ENCODE measurements at regions not wholly inside any gene's neighbourhood (a gene's known extent, or its start where the extent isn't known, plus 50 kb on each side); places are given as distances from the start of the nearest gene placed in this dataset.

DNA sequence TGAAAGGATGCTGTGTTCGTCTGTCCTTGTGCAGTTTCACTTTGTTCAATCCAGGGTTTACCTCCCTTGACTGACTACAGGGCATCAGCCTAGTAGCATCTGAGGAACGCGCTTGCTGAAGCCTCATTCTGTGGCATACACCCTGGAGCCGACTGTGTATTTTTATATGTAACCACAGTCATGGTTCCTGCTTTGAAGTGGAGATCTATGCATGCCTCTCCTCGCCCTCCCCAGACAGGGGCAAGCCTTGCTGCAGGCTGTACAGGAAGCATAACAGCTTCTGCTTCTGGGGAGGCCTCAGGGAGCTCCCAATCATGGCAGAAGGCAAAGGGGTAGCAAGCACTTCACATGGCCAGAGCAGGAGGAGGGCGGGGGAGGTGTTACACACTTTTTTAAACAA lies 262.1 kb downstream of the BCL11B start:
- Histone ChIP-seq H3K27me3 (peaks cover 16% of the 10 kb centered on the region), H3K4me3 (no peak overlapping the region), H3K36me3 (no peaks in the 10 kb centered on the region), H3K27ac (no peak overlapping the region), H3K9me3 (no peaks in the 10 kb centered on the region), H3K4me1 (no peaks in the 10 kb centered on the region)
- TF ChIP-seq POLR2AphosphoS5 (IDR thresholded peaks at IDR 0.05) (no peak), EP300 (IDR thresholded peaks at IDR 0.05) (no peak), POLR2A (IDR thresholded peaks at IDR 0.05) (no peak)
- TF ChIP-seq, protein P1, sequence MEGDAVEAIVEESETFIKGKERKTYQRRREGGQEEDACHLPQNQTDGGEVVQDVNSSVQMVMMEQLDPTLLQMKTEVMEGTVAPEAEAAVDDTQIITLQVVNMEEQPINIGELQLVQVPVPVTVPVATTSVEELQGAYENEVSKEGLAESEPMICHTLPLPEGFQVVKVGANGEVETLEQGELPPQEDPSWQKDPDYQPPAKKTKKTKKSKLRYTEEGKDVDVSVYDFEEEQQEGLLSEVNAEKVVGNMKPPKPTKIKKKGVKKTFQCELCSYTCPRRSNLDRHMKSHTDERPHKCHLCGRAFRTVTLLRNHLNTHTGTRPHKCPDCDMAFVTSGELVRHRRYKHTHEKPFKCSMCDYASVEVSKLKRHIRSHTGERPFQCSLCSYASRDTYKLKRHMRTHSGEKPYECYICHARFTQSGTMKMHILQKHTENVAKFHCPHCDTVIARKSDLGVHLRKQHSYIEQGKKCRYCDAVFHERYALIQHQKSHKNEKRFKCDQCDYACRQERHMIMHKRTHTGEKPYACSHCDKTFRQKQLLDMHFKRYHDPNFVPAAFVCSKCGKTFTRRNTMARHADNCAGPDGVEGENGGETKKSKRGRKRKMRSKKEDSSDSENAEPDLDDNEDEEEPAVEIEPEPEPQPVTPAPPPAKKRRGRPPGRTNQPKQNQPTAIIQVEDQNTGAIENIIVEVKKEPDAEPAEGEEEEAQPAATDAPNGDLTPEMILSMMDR (IDR thresholded peaks at IDR 0.05) = no peak
- no peak for ATAC-seq
- 87% methylated on average over 3 of the region's 6 CpGs; no CpG with 5 or more reads in 1 of the 2 donors for WGBS, 2 donors (ENCODE audit: low coverage in 1 of 2)

DNA sequence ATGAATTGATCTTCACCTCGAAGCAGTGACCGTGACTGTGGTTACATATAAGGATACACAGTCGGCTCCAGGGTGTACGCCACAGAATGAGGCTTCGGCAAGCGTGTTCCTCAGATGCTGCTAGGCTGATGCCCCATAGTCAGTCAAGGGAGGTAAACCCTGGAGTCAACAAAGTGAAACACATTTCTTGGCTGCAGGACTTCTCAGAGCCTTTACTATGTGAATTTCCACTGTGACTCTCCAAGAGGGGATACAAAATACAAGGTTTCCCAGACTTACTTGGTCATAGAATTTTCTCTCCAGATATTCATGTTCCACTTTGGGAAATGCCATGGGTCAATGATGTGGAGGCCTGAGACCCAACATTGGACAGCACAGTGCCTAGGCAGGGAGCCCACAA lies 260.6 kb downstream of the BCL11B start:
- Histone ChIP-seq H3K27me3 (peaks cover 16% of the 10 kb centered on the region), H3K4me3 (no peak overlapping the region), H3K4me1 (no peaks in the 10 kb centered on the region), H3K36me3 (no peaks in the 10 kb centered on the region), H3K27ac (no peak overlapping the region), H3K9me3 (no peaks in the 10 kb centered on the region)
- ATAC-seq = no peak
- TF ChIP-seq POLR2A (IDR thresholded peaks at IDR 0.05) = no peak
- TF ChIP-seq POLR2AphosphoS5 (IDR thresholded peaks at IDR 0.05) = no peak
- 76% methylated on average over 4 of the region's 6 CpGs; no CpG with 5 or more reads in 1 of the 2 donors for WGBS, 2 donors (ENCODE audit: low coverage in 1 of 2)

DNA sequence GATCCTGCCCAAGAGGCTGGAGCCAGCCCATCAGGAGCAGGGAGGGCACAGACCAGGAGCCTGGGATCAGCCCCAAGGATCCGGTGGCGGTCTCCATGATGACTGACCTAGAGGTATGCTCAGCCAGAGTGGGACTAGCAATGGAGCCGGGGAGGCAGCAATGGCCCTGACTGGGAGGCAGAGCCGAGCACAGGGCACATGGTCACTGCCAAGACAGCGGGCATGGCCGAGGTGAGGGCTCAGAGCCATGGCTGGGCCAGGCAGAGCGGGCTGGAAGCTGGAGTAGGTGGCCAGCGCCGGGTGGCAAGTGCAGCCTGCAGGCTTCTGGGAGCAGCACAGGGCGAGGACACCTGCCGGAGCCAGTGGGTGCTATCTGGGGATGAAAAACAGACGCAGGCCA lies 259.3 kb downstream of the BCL11B start:
- TF ChIP-seq POLR2A (IDR thresholded peaks at IDR 0.05) (no peak), EP300 (IDR thresholded peaks at IDR 0.05) (no peak), POLR2AphosphoS5 (IDR thresholded peaks at IDR 0.05) (no peak)
- TF ChIP-seq, protein P1 (IDR thresholded peaks at IDR 0.05) = no peak
- Histone ChIP-seq H3K4me1 (no peaks in the 10 kb centered on the region), H3K27me3 (peaks cover 16% of the 10 kb centered on the region), H3K9me3 (no peaks in the 10 kb centered on the region), H3K36me3 (no peaks in the 10 kb centered on the region), H3K4me3 (no peak overlapping the region), H3K27ac (no peak overlapping the region)
- WGBS, 2 donors (ENCODE audit: low coverage in 1 of 2) = 80 to 83% methylated on average over 4 of the region's 12 CpGs
- no peak for ATAC-seq

DNA sequence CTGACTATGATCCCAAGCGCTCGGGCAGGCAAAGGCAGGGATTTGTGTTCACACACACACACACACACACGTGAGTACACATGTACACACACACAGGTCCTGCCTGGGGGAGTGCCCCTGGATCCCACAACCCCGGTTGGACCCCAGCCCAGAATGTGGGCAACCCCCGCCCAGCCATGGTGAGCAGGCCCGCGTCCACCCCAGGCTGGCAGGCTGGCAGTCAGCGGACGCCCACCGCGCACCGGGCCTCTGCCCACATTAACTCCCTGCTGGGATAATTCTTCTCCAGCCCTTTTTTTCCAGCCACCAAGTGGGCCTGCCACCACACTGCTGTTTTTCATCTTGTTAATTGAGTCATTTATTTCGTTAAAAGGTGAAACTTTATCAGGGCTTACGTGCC lies 256.2 kb downstream of the BCL11B start:
- peaks cover 0 to 6% (median 0%) of the 10 kb centered on the region in 3 donors for H3K9me3 ChIP-seq
- TF ChIP-seq, protein P1 (IDR thresholded peaks at IDR 0.05) = no peak
- TF ChIP-seq EP300 (IDR thresholded peaks at IDR 0.05) = no peak
- TF ChIP-seq POLR2AphosphoS5 (IDR thresholded peaks at IDR 0.05) = no peak
- TF ChIP-seq POLR2A (IDR thresholded peaks at IDR 0.05) = no peak
- no peak for ATAC-seq
- no peak overlapping the region for H3K27ac ChIP-seq
- H3K4me1 ChIP-seq = no peaks in the 10 kb centered on the region
- H3K36me3 ChIP-seq = no peaks in the 10 kb centered on the region
- 72% methylated on average over 10 of the region's 14 CpGs; no CpG with 5 or more reads in 1 of the 2 donors for WGBS, 2 donors (ENCODE audit: low coverage in 1 of 2)
- no peaks in the 10 kb centered on the region for H3K27me3 ChIP-seq
- H3K4me3 ChIP-seq = no peak overlapping the region

DNA sequence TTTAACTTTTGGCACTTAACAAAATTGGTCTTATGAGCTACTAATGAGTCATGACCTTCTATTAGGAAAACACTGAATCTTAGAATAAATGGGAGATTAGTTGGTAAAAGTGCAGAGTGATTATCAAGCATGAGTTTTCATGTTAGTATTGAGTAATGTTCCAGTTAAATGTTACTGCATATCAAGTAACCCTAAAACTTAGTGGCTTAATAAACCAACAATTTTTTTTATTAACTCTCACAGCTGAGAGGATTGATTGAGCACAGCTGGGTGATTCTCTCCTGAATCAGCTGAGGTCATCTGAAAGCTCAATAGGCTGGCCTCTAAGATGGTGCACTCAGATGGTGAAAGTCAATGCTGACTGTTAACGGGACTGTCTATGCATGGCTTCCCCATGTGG lies 248.6 kb downstream of the BCL11B start:
- no peaks in the 10 kb centered on the region for H3K27me3 ChIP-seq
- no peaks in the 10 kb centered on the region for H3K36me3 ChIP-seq
- no peaks in the 10 kb centered on the region for H3K4me1 ChIP-seq
- TF ChIP-seq POLR2A (IDR thresholded peaks at IDR 0.05) = no peak
- TF ChIP-seq, protein P1 (IDR thresholded peaks at IDR 0.05) = no peak
- TF ChIP-seq POLR2AphosphoS5 (IDR thresholded peaks at IDR 0.05) = no peak
- no peak for TF ChIP-seq EP300 (IDR thresholded peaks at IDR 0.05)
- no peak overlapping the region for H3K4me3 ChIP-seq
- peaks cover 0 to 4% (median 0%) of the 10 kb centered on the region in 3 donors for H3K9me3 ChIP-seq
- WGBS, 2 donors (ENCODE audit: low coverage in 1 of 2) = 83% methylated on average over 1 of the region's 1 CpG; no CpG with 5 or more reads in 1 of the 2 donors
- no peak overlapping the region for H3K27ac ChIP-seq
- ATAC-seq = no peak
